Epidermal melanocyte (primary cell): ENCODE measurements at regions not wholly inside any gene's neighbourhood (a gene's known extent, or its start where the extent isn't known, plus 50 kb on each side); places are given as distances from the start of the nearest gene placed in this dataset.
"Not testable (repeated sequence)": the region's sequence is repeated elsewhere in the genome, so short reads cannot be mapped to it uniquely, and the experiment has no call there.

Experiments
- DNase-seq: peaks from one replicate; pipeline ENCODE4 v3.0.0; 2011; ENCODE audit warnings: low spot score; ENCODE audit not compliant: insufficient read length

GRCh38 chr3:81869382-81869781 lies 107.9 kb upstream of the GBE1 start:
- DNase-seq, result no peak

- DNase-seq, result no peak
Measured at GRCh38 chr3:81868597-81868996, 107.2 kb upstream of the GBE1 start.

DNA sequence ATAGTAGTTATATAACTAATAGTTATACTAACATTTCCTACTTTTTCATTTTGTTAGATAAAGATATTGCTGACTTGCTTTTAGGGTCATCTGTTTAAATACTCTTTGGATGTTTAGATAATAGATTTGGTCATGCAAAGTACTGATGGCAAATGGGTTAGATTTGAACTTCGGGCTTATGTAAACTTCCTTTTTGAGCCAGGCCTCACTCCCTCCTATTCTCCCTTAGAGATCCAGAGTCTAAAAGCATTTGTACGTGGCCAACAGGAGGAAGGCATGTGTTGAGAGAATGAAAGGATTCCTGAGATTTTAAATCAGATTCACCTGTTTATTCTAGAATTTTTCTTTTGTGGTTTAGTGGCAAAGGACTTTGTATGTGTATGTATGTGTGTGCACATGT lies 106.4 kb upstream of the GBE1 start:
- DNase-seq, result no peak

- DNase-seq, result not testable (repeated sequence)
Measured at GRCh38 chr3:81865164-81865563, 103.7 kb upstream of the GBE1 start.

DNA sequence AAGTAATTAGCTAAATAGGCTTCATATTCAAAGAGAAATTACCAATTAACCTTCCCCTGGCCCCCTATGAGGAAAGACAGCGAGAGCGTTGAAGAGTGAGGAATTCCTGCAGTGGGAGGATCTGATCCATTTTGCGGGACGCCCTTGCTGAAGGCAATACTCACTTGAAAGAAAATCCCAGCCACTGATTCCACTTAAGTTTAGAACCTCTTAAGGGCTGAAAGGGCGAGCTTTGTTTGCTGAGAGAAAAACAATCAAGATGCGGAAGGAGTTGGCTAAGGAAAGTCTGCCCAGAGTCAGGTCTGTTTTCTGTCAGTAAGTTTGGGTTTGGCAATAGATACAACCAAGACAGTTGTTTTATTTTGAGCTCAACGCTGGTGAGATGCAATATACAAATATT lies 102.8 kb upstream of the GBE1 start:
- DNase-seq, result no peak

DNA sequence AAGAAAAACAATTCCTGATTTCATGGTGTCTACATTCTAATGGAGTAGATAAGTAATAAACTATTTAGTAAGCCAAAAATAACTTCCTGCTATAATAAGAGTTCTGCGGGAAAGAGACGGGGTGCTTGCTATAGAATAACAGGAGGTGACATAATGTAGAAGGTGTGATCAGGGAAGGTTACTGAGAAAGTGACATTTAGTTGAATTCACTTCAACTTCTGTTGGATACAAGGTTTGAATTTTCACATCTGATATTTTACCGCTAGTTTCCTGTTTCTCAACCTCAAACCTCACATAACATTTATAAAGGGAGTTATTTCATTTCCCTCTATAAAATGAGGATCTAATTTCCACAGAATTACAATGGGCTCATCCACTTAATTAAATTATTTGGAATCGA lies 102.3 kb upstream of the GBE1 start:
- no peak for DNase-seq

- DNase-seq, result no peak
Measured at GRCh38 chr3:81861593-81861992, 100.1 kb upstream of the GBE1 start.

GRCh38 chr3:81859524-81859923 lies 98.1 kb upstream of the GBE1 start:
- DNase-seq, result no peak

GRCh38 chr3:81853431-81853830 lies 92.0 kb upstream of the GBE1 start:
- no peak for DNase-seq

DNA sequence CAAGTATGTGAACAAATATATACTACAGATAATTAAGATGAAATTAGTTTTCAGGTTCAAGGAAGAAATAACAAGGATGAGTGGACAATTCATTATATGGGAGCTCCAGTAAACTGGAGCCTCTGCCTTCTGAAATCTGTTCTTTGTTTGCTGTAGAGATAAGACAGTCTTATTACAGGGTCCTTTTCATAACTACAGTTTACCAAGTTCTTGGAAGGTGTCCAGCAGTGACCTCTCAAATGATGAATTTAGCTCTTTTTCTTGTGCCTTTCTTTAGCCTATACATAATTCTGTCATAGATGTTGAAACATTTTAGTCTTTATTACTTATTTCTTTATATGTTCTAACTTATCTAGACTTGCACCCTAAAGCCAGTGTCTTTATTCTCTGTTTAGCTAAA lies 89.7 kb upstream of the GBE1 start:
- DNase-seq, result no peak

DNA sequence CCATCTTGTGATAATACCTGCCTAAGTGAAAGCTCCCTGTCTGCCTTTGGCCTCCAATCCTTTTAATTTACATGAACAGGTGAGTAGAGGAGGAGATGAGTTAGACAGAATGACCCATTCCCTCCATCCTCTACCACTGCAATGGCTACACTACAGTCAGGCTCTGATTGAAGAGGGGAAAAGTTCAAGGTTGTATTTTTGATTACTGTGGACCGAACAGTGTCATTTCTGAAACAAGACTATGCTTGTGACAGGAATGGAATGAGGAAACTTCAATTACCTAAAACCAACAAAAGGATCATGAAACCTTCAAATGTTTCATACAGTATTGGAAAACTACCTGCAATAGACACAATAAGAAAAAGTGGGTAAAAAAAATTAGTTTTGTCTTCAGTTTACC lies 85.5 kb upstream of the GBE1 start:
- no peak for DNase-seq

- no peak for DNase-seq
Measured at GRCh38 chr3:81841540-81841939, 80.1 kb upstream of the GBE1 start.

DNA sequence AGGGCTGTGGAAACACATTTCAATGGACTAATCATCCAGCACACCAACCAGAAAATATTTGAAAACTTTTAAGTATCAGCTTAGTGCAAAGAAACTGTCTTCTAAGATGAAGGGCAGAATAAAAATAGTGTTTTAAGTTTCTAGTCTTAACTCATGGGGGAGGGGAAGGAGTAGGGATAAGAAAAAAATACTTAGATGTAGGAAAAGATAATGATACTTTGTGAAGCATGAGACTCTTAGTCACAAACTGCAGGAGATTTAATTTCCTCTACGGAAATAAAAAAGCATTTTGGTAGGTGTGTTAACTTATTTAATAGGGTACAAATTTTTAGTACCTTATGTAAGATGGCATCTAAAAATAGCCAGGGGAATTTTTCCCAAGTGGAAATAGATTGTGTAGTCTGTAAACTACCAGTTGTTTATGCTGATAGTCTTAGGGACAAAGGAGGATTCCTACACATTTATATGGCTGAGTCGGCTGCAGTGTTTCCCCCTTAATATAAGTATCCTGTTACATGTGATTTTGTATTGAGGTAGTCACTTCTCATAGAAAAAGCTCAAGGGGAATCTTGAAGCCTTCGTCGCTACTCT lies 78.2 kb upstream of the GBE1 start:
- DNase-seq, result no peak

DNA sequence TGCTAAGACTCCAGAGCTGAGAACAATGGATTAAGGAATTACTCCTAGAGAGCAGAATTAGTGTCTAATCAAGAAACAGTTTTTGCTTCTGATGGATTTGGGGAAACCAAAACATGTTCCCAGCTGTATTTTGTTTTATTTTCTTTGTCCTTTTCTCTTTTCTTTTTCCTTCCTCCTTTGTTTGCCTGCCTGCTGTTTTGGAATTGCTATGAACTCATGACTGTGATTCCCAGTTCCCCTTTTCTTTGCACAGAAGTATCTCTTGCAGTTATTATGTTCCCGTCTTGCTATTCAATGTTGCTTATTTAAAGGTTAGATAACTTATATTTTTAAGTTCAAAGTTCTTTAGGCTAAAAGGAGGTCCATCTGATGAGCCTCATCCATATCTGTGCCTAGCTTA lies 77.0 kb upstream of the GBE1 start:
- no peak for DNase-seq

DNA sequence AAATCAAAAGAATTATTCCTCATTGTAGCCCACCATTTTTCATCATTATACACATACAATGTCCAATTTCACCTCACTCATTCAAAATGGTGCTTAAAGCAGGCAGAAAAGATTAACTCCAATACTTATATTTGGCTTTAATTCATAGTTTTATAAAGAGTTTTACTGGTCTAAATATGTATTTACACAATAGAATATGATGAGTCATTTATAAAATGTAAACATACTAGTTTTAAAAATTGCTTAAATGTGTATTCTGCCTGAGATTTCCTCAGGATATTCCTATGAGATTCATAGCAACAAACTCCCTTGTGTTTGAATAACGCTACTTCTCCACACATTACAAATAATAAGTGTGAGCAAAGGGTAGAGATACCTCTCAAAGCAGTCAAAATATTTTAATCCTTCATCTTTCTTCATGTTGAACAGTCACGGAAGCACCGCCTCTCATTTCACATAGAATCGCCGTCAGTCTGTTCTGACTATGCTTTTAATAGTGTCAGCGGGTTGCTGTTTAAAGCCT lies 75.7 kb upstream of the GBE1 start:
- no peak for DNase-seq

DNA sequence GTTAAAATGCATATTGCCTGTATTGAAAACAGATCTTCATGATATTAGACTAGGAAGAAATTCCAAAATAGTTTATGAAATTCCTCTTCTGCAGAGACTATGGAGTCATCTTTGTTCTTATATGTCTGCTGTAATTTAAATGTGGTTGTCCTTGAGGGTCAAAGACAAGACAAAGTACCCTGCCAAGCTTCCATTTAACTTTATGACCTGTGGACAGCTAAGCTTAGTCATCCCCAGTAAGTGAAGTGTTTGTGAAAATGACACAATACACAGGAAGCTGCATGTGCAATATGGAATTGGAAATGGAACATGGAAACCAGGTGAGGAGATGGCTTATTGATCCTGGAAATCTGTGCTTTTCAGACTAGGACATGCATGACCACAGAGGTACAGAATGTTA lies 68.5 kb upstream of the GBE1 start:
- DNase-seq, result no peak

DNA sequence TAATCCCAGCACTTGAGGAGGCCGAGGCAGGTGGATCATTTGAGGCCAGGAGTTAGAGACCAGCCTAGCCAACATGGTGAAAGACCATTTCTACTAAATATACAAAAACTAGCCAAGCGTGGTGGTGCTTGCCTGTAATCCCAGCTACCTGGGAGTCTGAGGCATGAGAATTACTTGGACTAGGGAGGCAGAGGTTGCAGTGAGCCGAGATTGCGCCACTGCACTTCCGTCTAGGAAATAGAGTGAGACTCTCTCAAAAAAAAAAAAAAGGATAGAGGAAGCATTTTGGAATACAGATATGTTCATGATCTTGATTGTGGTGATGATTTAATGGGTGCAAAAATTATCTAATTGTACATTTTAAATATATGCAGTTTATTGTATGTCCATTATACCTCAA lies 67.8 kb upstream of the GBE1 start:
- DNase-seq, result not testable (repeated sequence)

GRCh38 chr3:81823882-81824395 lies 62.5 kb upstream of the GBE1 start:
- DNase-seq, result no peak

- DNase-seq, result no peak
Measured at GRCh38 chr3:81823086-81823485, 61.6 kb upstream of the GBE1 start.

DNA sequence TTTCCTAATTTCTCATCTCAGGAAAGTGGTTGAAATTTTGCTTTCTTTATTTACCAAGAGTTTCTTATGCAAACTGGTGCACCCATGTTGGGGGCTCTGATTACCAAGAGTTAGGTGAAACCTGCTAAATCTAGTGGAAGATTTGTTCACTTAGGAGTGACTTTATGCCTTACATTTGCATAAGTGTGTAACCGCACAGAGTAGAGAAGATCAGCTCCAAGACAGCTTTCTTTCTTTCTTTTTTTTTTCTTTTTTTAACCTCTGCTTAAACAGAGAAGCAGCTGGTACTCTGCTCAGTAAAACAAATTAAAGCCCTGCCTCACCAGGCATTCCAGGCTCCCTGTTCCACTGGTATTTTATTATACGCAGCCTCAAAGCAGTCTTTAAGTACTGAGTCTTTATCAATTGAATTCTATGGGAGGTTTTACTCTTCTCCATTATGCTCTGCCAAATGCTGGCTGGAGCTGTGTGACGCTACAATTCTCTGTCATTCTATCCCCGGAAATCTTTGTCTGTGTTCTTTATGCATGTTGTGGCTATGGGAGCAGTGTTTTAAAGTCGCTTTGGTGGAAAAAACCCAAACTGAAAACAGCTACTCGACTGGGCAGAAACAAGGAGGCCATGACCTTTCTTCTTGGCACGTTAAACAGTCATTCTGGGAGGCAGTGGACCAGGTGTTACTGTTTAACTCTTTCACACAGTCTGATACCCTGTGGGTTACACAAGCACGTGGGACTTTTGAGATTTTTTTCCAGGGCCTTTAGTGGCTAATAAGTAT lies 55.2 kb upstream of the GBE1 start:
- no peak for DNase-seq

- DNase-seq, result not testable (repeated sequence)
Measured at GRCh38 chr3:81812098-81812497, 50.7 kb upstream of the GBE1 start.
